ENCODE measurements at regions not wholly inside any gene's neighbourhood (a gene's known extent, or its start where the extent isn't known, plus 50 kb on each side); places are given as distances from the start of the nearest gene placed in this dataset.

DNA sequence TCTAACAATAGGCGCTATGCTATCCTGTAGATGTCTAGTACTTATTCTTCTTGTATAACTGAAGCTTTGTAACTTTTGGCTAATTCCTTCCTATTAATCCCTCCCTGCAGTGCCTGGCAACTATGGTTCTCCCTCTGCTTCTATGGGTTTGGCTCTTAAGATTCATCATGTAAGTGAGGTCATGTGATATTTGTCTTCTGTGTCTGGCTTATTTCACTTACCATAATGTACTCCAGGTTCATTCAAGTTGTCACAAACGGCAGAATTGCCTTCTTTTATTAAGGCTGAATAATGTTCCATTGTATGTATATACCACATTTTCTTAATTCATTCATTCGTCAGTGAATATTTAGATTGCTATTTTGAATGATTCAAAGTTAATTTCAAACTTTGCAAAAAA lies 149.9 kb upstream of the GAS1 start:
- TF ChIP-seq, protein P1, sequence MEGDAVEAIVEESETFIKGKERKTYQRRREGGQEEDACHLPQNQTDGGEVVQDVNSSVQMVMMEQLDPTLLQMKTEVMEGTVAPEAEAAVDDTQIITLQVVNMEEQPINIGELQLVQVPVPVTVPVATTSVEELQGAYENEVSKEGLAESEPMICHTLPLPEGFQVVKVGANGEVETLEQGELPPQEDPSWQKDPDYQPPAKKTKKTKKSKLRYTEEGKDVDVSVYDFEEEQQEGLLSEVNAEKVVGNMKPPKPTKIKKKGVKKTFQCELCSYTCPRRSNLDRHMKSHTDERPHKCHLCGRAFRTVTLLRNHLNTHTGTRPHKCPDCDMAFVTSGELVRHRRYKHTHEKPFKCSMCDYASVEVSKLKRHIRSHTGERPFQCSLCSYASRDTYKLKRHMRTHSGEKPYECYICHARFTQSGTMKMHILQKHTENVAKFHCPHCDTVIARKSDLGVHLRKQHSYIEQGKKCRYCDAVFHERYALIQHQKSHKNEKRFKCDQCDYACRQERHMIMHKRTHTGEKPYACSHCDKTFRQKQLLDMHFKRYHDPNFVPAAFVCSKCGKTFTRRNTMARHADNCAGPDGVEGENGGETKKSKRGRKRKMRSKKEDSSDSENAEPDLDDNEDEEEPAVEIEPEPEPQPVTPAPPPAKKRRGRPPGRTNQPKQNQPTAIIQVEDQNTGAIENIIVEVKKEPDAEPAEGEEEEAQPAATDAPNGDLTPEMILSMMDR (IDR thresholded peaks at IDR 0.05), result no peak
- TF ChIP-seq EP300 (IDR thresholded peaks at IDR 0.05), result no peak

All from esophagus muscularis mucosa (tissue), 3 donors.